GM18909 (cell line): ENCODE measurements at regions not wholly inside any gene's neighbourhood (a gene's known extent, or its start where the extent isn't known, plus 50 kb on each side); places are given as distances from the start of the nearest gene placed in this dataset.

Source experiments
- ATAC-seq: cut with Tn5 transposase; IDR thresholded peaks from one replicate; pipeline ENCODE4 v1.9.1; 2021; ENCODE audit warnings: mild to moderate bottlenecking; ENCODE audit not compliant: unreplicated experiment, poor library complexity

- no peak for ATAC-seq
Observed at GRCh38 chr5:92508271-92508670, 1072.7 kb downstream of the NR2F1-AS1 start.

- no peak for ATAC-seq
Observed at GRCh38 chr5:92505925-92506324, 1075.1 kb downstream of the NR2F1-AS1 start.

- ATAC-seq, result no peak
Observed at GRCh38 chr5:92505145-92505544, 1075.9 kb downstream of the NR2F1-AS1 start.

- ATAC-seq, result no peak
Observed at GRCh38 chr5:92504346-92504745, 1076.7 kb downstream of the NR2F1-AS1 start.

- ATAC-seq, result no peak
Observed at GRCh38 chr5:92500752-92501151, 1080.3 kb downstream of the NR2F1-AS1 start.

- no peak for ATAC-seq
Observed at GRCh38 chr5:92496545-92496944, 1084.5 kb downstream of the NR2F1-AS1 start.

- ATAC-seq, result no peak
Observed at GRCh38 chr5:92494508-92494907, 1086.5 kb downstream of the NR2F1-AS1 start.

GRCh38 chr5:92492908-92493307 is 1088.1 kb downstream of the NR2F1-AS1 start:
- no peak for ATAC-seq

GRCh38 chr5:92484484-92484883 is 1096.5 kb downstream of the NR2F1-AS1 start:
- no peak for ATAC-seq

GRCh38 chr5:92472981-92473566 is 1090.0 kb upstream of the ARRDC3 start:
- no peak for ATAC-seq

GRCh38 chr5:92471861-92472260 is 1088.7 kb upstream of the ARRDC3 start:
- ATAC-seq, result no peak

- ATAC-seq, result no peak
Observed at GRCh38 chr5:92470770-92471169, 1087.7 kb upstream of the ARRDC3 start.

- no peak for ATAC-seq
Observed at GRCh38 chr5:92468295-92468694, 1085.2 kb upstream of the ARRDC3 start.

- no peak for ATAC-seq
Observed at GRCh38 chr5:92467695-92468094, 1084.6 kb upstream of the ARRDC3 start.

- ATAC-seq, result no peak
Observed at GRCh38 chr5:92460505-92460904, 1077.4 kb upstream of the ARRDC3 start.

- ATAC-seq, result no peak
Observed at GRCh38 chr5:92459654-92460053, 1076.5 kb upstream of the ARRDC3 start.

GRCh38 chr5:92455011-92455410 is 1071.9 kb upstream of the ARRDC3 start:
- ATAC-seq, result peak; percentile 98

GRCh38 chr5:92444888-92445287 is 1061.8 kb upstream of the ARRDC3 start:
- no peak for ATAC-seq

GRCh38 chr5:92435781-92436180 is 1052.7 kb upstream of the ARRDC3 start:
- no peak for ATAC-seq

GRCh38 chr5:92429646-92430045 is 1046.5 kb upstream of the ARRDC3 start:
- no peak for ATAC-seq

GRCh38 chr5:92428415-92428814 is 1045.3 kb upstream of the ARRDC3 start:
- no peak for ATAC-seq

- ATAC-seq, result no peak
Observed at GRCh38 chr5:92424785-92425426, 1041.8 kb upstream of the ARRDC3 start.
